ENCODE measurements at regions not wholly inside any gene's neighbourhood (a gene's known extent, or its start where the extent isn't known, plus 50 kb on each side); places are given as distances from the start of the nearest gene placed in this dataset.

- TF ChIP-seq CTCF (IDR thresholded peaks at IDR 0.05 in 8 of 11, conservative IDR thresholded peaks at IDR 0.05 in 3 of 11) (no peak), POLR2AphosphoS5 (IDR thresholded peaks at IDR 0.05) (no peak)
Measured at GRCh38 chr13:112639521-112639920, 50.3 kb upstream of the ATP11A start.

All from spleen (tissue), 7 donors.